ENCODE measurements at regions not wholly inside any gene's neighbourhood (a gene's known extent, or its start where the extent isn't known, plus 50 kb on each side); places are given as distances from the start of the nearest gene placed in this dataset.
"Not testable (repeated sequence)": the region's sequence is repeated elsewhere in the genome, so short reads cannot be mapped to it uniquely, and the experiment has no call there.

- no peak for DNase-seq
Observed at GRCh38 chr19:29154163-29154562, 58.8 kb downstream of the UQCRFS1 start.

GRCh38 chr19:29145756-29146155 lies 67.2 kb downstream of the UQCRFS1 start:
- DNase-seq = no peak

GRCh38 chr19:29143183-29143582 lies 69.8 kb downstream of the UQCRFS1 start:
- no peak for DNase-seq

- DNase-seq = no peak
Observed at GRCh38 chr19:29139227-29139626, 73.7 kb downstream of the UQCRFS1 start.

GRCh38 chr19:29138206-29138605 lies 74.7 kb downstream of the UQCRFS1 start:
- DNase-seq = not testable (repeated sequence)

- no peak for DNase-seq
Observed at GRCh38 chr19:29131456-29131855, 81.5 kb downstream of the UQCRFS1 start.

GRCh38 chr19:29129148-29129547 lies 83.8 kb downstream of the UQCRFS1 start:
- no peak for DNase-seq

- no peak for DNase-seq
Observed at GRCh38 chr19:29128203-29128602, 84.7 kb downstream of the UQCRFS1 start.

- DNase-seq = no peak
Observed at GRCh38 chr19:29122185-29122584, 90.8 kb downstream of the UQCRFS1 start.

- DNase-seq = no peak
Observed at GRCh38 chr19:29121684-29122083, 91.3 kb downstream of the UQCRFS1 start.

GRCh38 chr19:29120466-29120865 lies 92.5 kb downstream of the UQCRFS1 start:
- no peak for DNase-seq

GRCh38 chr19:29119590-29119989 lies 93.4 kb downstream of the UQCRFS1 start:
- no peak for DNase-seq

GRCh38 chr19:29118389-29118788 lies 94.6 kb downstream of the UQCRFS1 start:
- DNase-seq = no peak

- DNase-seq = no peak
Observed at GRCh38 chr19:29117926-29118325, 95.0 kb downstream of the UQCRFS1 start.

GRCh38 chr19:29115181-29115580 lies 97.8 kb downstream of the UQCRFS1 start:
- DNase-seq = no peak

GRCh38 chr19:29113838-29114237 lies 99.1 kb downstream of the UQCRFS1 start:
- DNase-seq = no peak

GRCh38 chr19:29111576-29111975 lies 101.4 kb downstream of the UQCRFS1 start:
- no peak for DNase-seq

GRCh38 chr19:29107831-29108230 lies 105.1 kb downstream of the UQCRFS1 start:
- no peak for DNase-seq

GRCh38 chr19:29106346-29106885 lies 106.5 kb downstream of the UQCRFS1 start:
- DNase-seq = no peak

GRCh38 chr19:29105629-29106292 lies 107.2 kb downstream of the UQCRFS1 start:
- DNase-seq = no peak

- no peak for DNase-seq
Observed at GRCh38 chr19:29104605-29105241, 108.2 kb downstream of the UQCRFS1 start.

- DNase-seq = no peak
Observed at GRCh38 chr19:29098863-29099481, 114.0 kb downstream of the UQCRFS1 start.

- no peak for DNase-seq
Observed at GRCh38 chr19:29098091-29098490, 114.9 kb downstream of the UQCRFS1 start.

- DNase-seq = no peak
Observed at GRCh38 chr19:29096896-29097295, 116.1 kb downstream of the UQCRFS1 start.
